Uterus (tissue), 3 donors: ENCODE measurements at regions not wholly inside any gene's neighbourhood (a gene's known extent, or its start where the extent isn't known, plus 50 kb on each side); places are given as distances from the start of the nearest gene placed in this dataset.

Experiments used
- DNase-seq, 2 donors: peaks; one replicate each; pipeline ENCODE4 v3.0.0-alpha.2; 2019 to 2020
- H3K27ac ChIP-seq, 2 donors: fragments of 200-600 bp; sonication (generic); 1 replicate in 1 of 2; 2 replicates in 1 of 2; pipeline ENCODE4 v1.5.1; 2016 to 2018
- H3K27me3 ChIP-seq, 2 donors: fragments of 200-600 bp; sonication (generic); one replicate each; pipeline ENCODE4 v1.5.1; 2018 to 2019; ENCODE audit warnings: control low read depth in 1 of 2
- H3K36me3 ChIP-seq, 2 donors: fragments of 200-600 bp; sonication (generic); one replicate each; pipeline ENCODE4 v1.5.1; 2019; ENCODE audit warnings: control low read depth in 1 of 2
- H3K4me1 ChIP-seq, 2 donors: fragments of 200-600 bp; sonication (generic); one replicate each; pipeline ENCODE4 v1.5.1; 2018 to 2019; ENCODE audit warnings: control low read depth in 1 of 2
- H3K4me3 ChIP-seq, 2 donors: fragments of 200-600 bp; sonication (generic); 1 replicate in 1 of 2; 2 replicates in 1 of 2; pipeline ENCODE4 v1.5.1; 2018 to 2019; ENCODE audit warnings: mild to moderate bottlenecking in 1 of 2
- H3K9me3 ChIP-seq, 2 donors: fragments of 200-600 bp; sonication (generic); one replicate each; pipeline ENCODE4 v1.5.1; 2019; ENCODE audit warnings: control low read depth in 1 of 2
- CTCF ChIP-seq, 4 experiments: fragments of 200-600 bp in 2 of 4; fragments of 450-650 bp in 2 of 4; sonication (generic) in 2 of 4; IDR thresholded peaks; one replicate each; pipeline ENCODE4 v1.5.1; 2016 to 2019; ENCODE audit warnings: antibody characterized with exemption in 4 of 4, mild to moderate bottlenecking in 2 of 4, moderate library complexity in 1 of 4
- POLR2A ChIP-seq, 2 donors: fragments of 450-650 bp; IDR thresholded peaks; one replicate each; pipeline ENCODE4 v1.6.1; 2016; ENCODE audit warnings: antibody characterized with exemption in 2 of 2, mild to moderate bottlenecking in 1 of 2, moderate library complexity in 1 of 2
- intact Hi-C: fragments of 100-400 bp; cut with DNase I; formaldehyde crosslinking; loops from one replicate; pipeline ENCODE4 v1.15.1; 2023; ENCODE audit warnings: low total_unique reads
- donor health status: DM: yes; HTN: yes; CAD: no.

- Histone ChIP-seq H3K9me3 (no peaks in the 10 kb centered on the region), H3K27me3 (no peaks in the 10 kb centered on the region), H3K4me1 (no peaks in the 10 kb centered on the region), H3K4me3 (no peak overlapping the region), H3K27ac (no peak overlapping the region), H3K36me3 (no peaks in the 10 kb centered on the region)
- intact Hi-C loops: no loop called here
- no peak for DNase-seq
- no peak for TF ChIP-seq CTCF (IDR thresholded peaks at IDR 0.05)
- no peak for TF ChIP-seq POLR2A (IDR thresholded peaks at IDR 0.05)
These were observed 104.4 kb downstream of the ASMT start for GRCh38 chrX:1719270-1719669.

- no peak for TF ChIP-seq CTCF (IDR thresholded peaks at IDR 0.05)
- TF ChIP-seq POLR2A (IDR thresholded peaks at IDR 0.05): no peak
- H3K4me1 ChIP-seq: no peaks in the 10 kb centered on the region
- H3K9me3 ChIP-seq: no peaks in the 10 kb centered on the region
- H3K27me3 ChIP-seq: no peaks in the 10 kb centered on the region
- DNase-seq: no peak
- no peak overlapping the region for H3K27ac ChIP-seq
- H3K36me3 ChIP-seq: no peaks in the 10 kb centered on the region
- no peak overlapping the region for H3K4me3 ChIP-seq
- intact Hi-C loops: no loop called here
These were observed 106.0 kb downstream of the ASMT start for GRCh38 chrX:1720836-1721235.

GRCh38 chrX:1725472-1725871 is 110.6 kb downstream of the ASMT start:
- DNase-seq: no peak
- Histone ChIP-seq H3K36me3 (no peaks in the 10 kb centered on the region), H3K4me3 (no peak overlapping the region), H3K27me3 (no peaks in the 10 kb centered on the region), H3K9me3 (no peaks in the 10 kb centered on the region), H3K4me1 (no peaks in the 10 kb centered on the region), H3K27ac (no peak overlapping the region)
- intact Hi-C loops: no loop called here
- no peak for TF ChIP-seq CTCF (IDR thresholded peaks at IDR 0.05)
- TF ChIP-seq POLR2A (IDR thresholded peaks at IDR 0.05): no peak

- H3K9me3 ChIP-seq: no peaks in the 10 kb centered on the region
- no peaks in the 10 kb centered on the region for H3K4me1 ChIP-seq
- DNase-seq: no peak
- no peak overlapping the region for H3K27ac ChIP-seq
- intact Hi-C loops: no loop called here
- H3K4me3 ChIP-seq: no peak overlapping the region
- no peak for TF ChIP-seq CTCF (IDR thresholded peaks at IDR 0.05)
- TF ChIP-seq POLR2A (IDR thresholded peaks at IDR 0.05): no peak
- no peaks in the 10 kb centered on the region for H3K36me3 ChIP-seq
- H3K27me3 ChIP-seq: no peaks in the 10 kb centered on the region
These were observed 112.7 kb downstream of the ASMT start for GRCh38 chrX:1727531-1728027.

GRCh38 chrX:1734806-1735205 is 119.9 kb downstream of the ASMT start:
- Histone ChIP-seq H3K27me3 (no peaks in the 10 kb centered on the region), H3K27ac (no peak overlapping the region), H3K36me3 (no peaks in the 10 kb centered on the region), H3K9me3 (no peaks in the 10 kb centered on the region), H3K4me1 (no peaks in the 10 kb centered on the region), H3K4me3 (no peak overlapping the region)
- DNase-seq: no peak
- intact Hi-C loops: no loop called here
- TF ChIP-seq CTCF (IDR thresholded peaks at IDR 0.05) (no peak), POLR2A (IDR thresholded peaks at IDR 0.05) (no peak)
